ENCODE measurements at regions not wholly inside any gene's neighbourhood (a gene's known extent, or its start where the extent isn't known, plus 50 kb on each side); places are given as distances from the start of the nearest gene placed in this dataset.

DNA sequence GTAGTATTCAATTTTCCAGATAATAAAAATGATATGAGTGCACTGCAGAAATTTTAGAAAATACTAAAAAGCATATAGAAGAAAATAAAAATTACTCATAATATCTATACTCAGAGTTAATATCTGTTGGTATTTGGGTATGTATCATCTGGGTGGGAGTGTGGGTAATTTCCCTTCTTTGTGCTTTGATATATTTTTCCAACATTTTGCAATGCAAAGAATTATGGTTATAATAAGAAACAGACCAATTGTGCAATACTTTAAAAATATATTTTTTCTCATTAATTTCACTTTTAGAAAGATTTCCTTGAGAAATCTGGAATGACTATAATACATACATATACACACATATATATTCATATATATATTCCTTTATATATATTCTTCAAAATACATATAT is 665.7 kb downstream of the ADGRL2 start:
- H3K79me2 ChIP-seq (ENCODE audit: control insufficient read depth, low read length) = no peaks in the 10 kb centered on the region
- H3K27ac ChIP-seq (ENCODE audit: low read depth, low read length) = no peak overlapping the region
- H3K4me2 ChIP-seq (ENCODE audit: low read length) = no peak overlapping the region
- TF ChIP-seq EZH2phosphoT487 (IDR thresholded peaks at IDR 0.05; ENCODE audit: borderline replicate concordance, low read length) = no peak
- TF ChIP-seq, protein P1, sequence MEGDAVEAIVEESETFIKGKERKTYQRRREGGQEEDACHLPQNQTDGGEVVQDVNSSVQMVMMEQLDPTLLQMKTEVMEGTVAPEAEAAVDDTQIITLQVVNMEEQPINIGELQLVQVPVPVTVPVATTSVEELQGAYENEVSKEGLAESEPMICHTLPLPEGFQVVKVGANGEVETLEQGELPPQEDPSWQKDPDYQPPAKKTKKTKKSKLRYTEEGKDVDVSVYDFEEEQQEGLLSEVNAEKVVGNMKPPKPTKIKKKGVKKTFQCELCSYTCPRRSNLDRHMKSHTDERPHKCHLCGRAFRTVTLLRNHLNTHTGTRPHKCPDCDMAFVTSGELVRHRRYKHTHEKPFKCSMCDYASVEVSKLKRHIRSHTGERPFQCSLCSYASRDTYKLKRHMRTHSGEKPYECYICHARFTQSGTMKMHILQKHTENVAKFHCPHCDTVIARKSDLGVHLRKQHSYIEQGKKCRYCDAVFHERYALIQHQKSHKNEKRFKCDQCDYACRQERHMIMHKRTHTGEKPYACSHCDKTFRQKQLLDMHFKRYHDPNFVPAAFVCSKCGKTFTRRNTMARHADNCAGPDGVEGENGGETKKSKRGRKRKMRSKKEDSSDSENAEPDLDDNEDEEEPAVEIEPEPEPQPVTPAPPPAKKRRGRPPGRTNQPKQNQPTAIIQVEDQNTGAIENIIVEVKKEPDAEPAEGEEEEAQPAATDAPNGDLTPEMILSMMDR (IDR thresholded peaks at IDR 0.05; ENCODE audit: low read depth, low read length, poor library complexity, severe bottlenecking) = no peak
- H3K27me3 ChIP-seq (ENCODE audit: control insufficient read depth, low read length) = no peaks in the 10 kb centered on the region
- H3K4me3 ChIP-seq (ENCODE audit: low read length) = no peak overlapping the region
- no peaks in the 10 kb centered on the region for H3K4me1 ChIP-seq (ENCODE audit: control insufficient read depth, low read length)
- no peaks in the 10 kb centered on the region for H3K36me3 ChIP-seq (ENCODE audit: control insufficient read depth, low read length)
- no peaks in the 10 kb centered on the region for H3K9me2 ChIP-seq (replicated peaks; ENCODE audit: control insufficient read depth, low read length)
- no peaks in the 10 kb centered on the region for H4K20me1 ChIP-seq (ENCODE audit: control insufficient read depth, insufficient read depth, low read depth, low read length)
- H3K9me3 ChIP-seq (ENCODE audit: control insufficient read depth, insufficient read depth, low read length) = no peaks in the 10 kb centered on the region
- no peaks in the 10 kb centered on the region for H3F3A ChIP-seq (ENCODE audit: control insufficient read depth, insufficient read depth)

DNA sequence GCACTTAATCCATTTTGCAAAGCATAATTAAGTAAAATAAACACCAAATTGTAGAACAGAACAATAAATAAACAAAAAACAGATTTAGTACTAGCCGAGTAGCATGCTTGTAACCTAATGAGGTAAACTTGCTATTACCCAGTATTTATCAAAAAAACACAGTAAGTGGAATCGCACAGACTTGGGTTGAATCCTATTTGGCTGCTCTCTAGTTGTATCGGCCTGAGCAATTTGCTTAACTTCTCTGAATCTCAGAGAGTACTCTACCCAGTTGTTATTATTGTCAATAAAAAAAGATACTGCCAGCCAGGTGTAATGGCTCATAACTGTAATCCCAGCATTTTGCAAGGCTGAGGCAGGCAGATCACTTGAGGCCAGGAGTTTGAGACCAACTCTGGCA is 664.3 kb downstream of the ADGRL2 start:
- H3K4me1 ChIP-seq (ENCODE audit: control insufficient read depth, low read length) = no peaks in the 10 kb centered on the region
- H3K4me2 ChIP-seq (ENCODE audit: low read length) = no peak overlapping the region
- H3K27ac ChIP-seq (ENCODE audit: low read depth, low read length) = no peak overlapping the region
- no peaks in the 10 kb centered on the region for H4K20me1 ChIP-seq (ENCODE audit: control insufficient read depth, insufficient read depth, low read depth, low read length)
- H3K79me2 ChIP-seq (ENCODE audit: control insufficient read depth, low read length) = no peaks in the 10 kb centered on the region
- H3K4me3 ChIP-seq (ENCODE audit: low read length) = no peak overlapping the region
- H3K9me3 ChIP-seq (ENCODE audit: control insufficient read depth, insufficient read depth, low read length) = no peaks in the 10 kb centered on the region
- H3F3A ChIP-seq (ENCODE audit: control insufficient read depth, insufficient read depth) = no peaks in the 10 kb centered on the region
- H3K9me2 ChIP-seq (replicated peaks; ENCODE audit: control insufficient read depth, low read length) = no peaks in the 10 kb centered on the region
- H3K27me3 ChIP-seq (ENCODE audit: control insufficient read depth, low read length) = no peaks in the 10 kb centered on the region
- TF ChIP-seq, protein P1 (IDR thresholded peaks at IDR 0.05; ENCODE audit: low read depth, low read length, poor library complexity, severe bottlenecking) = no peak
- no peak for TF ChIP-seq EZH2phosphoT487 (IDR thresholded peaks at IDR 0.05; ENCODE audit: borderline replicate concordance, low read length)
- H3K36me3 ChIP-seq (ENCODE audit: control insufficient read depth, low read length) = no peaks in the 10 kb centered on the region

DNA sequence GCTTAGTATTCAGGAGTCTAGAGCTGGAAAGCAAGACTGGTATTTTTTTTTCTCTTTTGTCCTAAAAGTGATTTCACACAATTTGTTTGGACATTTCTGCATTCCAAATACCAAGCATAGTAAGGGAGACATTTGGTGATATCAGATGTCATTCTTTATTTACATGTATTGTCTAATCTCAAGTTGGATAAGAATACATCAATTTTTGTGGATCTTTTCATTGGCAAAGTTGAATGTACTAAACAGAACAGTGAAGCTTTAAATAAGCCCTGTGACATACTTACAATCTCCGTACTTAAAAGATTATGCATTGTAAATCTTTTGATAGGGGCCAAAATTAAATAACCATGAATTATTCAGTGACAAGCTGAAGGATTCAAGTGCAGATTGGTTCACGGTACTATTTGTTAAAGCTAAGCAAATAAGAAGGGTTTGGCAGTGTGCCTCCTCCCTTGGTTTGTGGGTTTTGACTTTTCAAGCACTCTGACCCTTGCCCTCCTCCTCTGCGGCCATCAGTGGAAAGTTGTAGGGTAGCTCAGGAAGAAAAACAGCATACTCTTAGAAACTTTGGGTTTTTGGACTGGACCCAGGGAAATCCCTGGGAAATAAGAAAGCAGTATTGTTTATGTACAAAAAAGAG is 663.7 kb downstream of the ADGRL2 start:
- Histone ChIP-seq H3K4me3 (ENCODE audit: low read length) (no peak overlapping the region), H3K9me3 (ENCODE audit: control insufficient read depth, insufficient read depth, low read length) (no peaks in the 10 kb centered on the region), H3F3A (ENCODE audit: control insufficient read depth, insufficient read depth) (no peaks in the 10 kb centered on the region)

More for the DNA sequence above, 663.7 kb downstream of the ADGRL2 start:
- no peaks in the 10 kb centered on the region for H3K27me3 ChIP-seq (ENCODE audit: control insufficient read depth, low read length)
- H3K27ac ChIP-seq (ENCODE audit: low read depth, low read length) = no peak overlapping the region
- no peaks in the 10 kb centered on the region for H3K36me3 ChIP-seq (ENCODE audit: control insufficient read depth, low read length)
- no peaks in the 10 kb centered on the region for H4K20me1 ChIP-seq (ENCODE audit: control insufficient read depth, insufficient read depth, low read depth, low read length)
- no peak for TF ChIP-seq EZH2phosphoT487 (IDR thresholded peaks at IDR 0.05; ENCODE audit: borderline replicate concordance, low read length)
- TF ChIP-seq, protein P1 (IDR thresholded peaks at IDR 0.05; ENCODE audit: low read depth, low read length, poor library complexity, severe bottlenecking) = no peak
- no peaks in the 10 kb centered on the region for H3K79me2 ChIP-seq (ENCODE audit: control insufficient read depth, low read length)
- H3K4me1 ChIP-seq (ENCODE audit: control insufficient read depth, low read length) = no peaks in the 10 kb centered on the region
- no peaks in the 10 kb centered on the region for H3K9me2 ChIP-seq (replicated peaks; ENCODE audit: control insufficient read depth, low read length)
- H3K4me2 ChIP-seq (ENCODE audit: low read length) = no peak overlapping the region
